HCT116 (cell line): ENCODE measurements at regions not wholly inside any gene's neighbourhood (a gene's known extent, or its start where the extent isn't known, plus 50 kb on each side); places are given as distances from the start of the nearest gene placed in this dataset.

ENCODE experiments used
- ATAC-seq: fragments of 200-7000 bp; cut with Tn5 transposase; 2 replicates; pipeline ENCODE4 v1.9.1; 2020; ENCODE audit warnings: mild to moderate bottlenecking, moderate library complexity
- BruUV-seq: library from RNA; stranded (reverse); fragments of 400-500 nt; replicated peaks from 2 replicates; lab custom pipeline; 2021; lab: Mats Ljungman, UMichigan
- CTCF ChIA-PET: fragments of 300-600 bp; sonication (Branson Sonifier 250); formaldehyde crosslinking; loops from one replicate; lab custom pipeline; 2021; ENCODE audit warnings: antibody characterized with exemption; lab: Charles Lee
- POLR2A ChIA-PET: fragments of 300-600, 350-600 bp; sonication (Branson Sonifier 250); formaldehyde crosslinking; loops from one replicate; lab custom pipeline; 2021; ENCODE audit warnings: antibody characterized with exemption; lab: Charles Lee
- RAD21 ChIA-PET, 2 experiments: fragments of 300-600 bp; sonication (Branson Sonifier 250); formaldehyde crosslinking; loops; one replicate each; lab custom pipeline; 2023; ENCODE audit warnings: low total read pairs in 2 of 2; ENCODE audit not compliant: uncharacterized antibody in 2 of 2, unreplicated experiment in 2 of 2, low non-redundant PET in 1 of 2; lab: Charles Lee
- DNase-seq: peaks from one replicate; pipeline ENCODE4 v3.0.0-alpha.2; 2010; ENCODE audit warnings: low read depth, low spot score
- H2AFZ ChIP-seq: fragments of 200-600 bp; shearing (Covaris generic), sonication (generic); 2 replicates; pipeline ENCODE4 v1.6.1; 2017; ENCODE audit warnings: low read depth, mixed run types, mixed read lengths, antibody characterized with exemption, low read length; ENCODE audit not compliant: poor library complexity, severe bottlenecking
- H3K27ac ChIP-seq: 2 replicates; pipeline ENCODE4 v1.5.1; 2012; ENCODE audit warnings: low read depth, low read length
- H3K27me3 ChIP-seq: fragments of 200-600 bp; sonication (generic); 2 replicates; pipeline ENCODE4 v1.6.1; 2016; ENCODE audit warnings: mixed run types, low read length, mixed read lengths; ENCODE audit not compliant: insufficient read depth
- H3K36me3 ChIP-seq, 2 experiments: fragments of 200-500 bp in 1 of 2; fragments of 200-600 bp in 1 of 2; sonication (Bioruptor generic) in 1 of 2; sonication (generic) in 1 of 2; 2 replicates each; pipeline versions ENCODE4 v1.5.1 to v1.6.1; 2014 to 2016; ENCODE audit warnings: low read length in 2 of 2, inconsistent platforms in 1 of 2, mixed read lengths in 1 of 2, mixed run types in 1 of 2; ENCODE audit not compliant: insufficient read depth in 2 of 2, control insufficient read depth in 1 of 2
- H3K4me1 ChIP-seq, 2 experiments: fragments of 200-600 bp in 1 of 2; sonication (generic) in 1 of 2; 2 replicates each; pipeline versions ENCODE4 v1.5.1 to v1.6.1; 2012 to 2017; ENCODE audit warnings: low read length in 2 of 2, inconsistent platforms in 1 of 2, mild to moderate bottlenecking in 1 of 2, mixed read lengths in 1 of 2, mixed run types in 1 of 2, moderate library complexity in 1 of 2; ENCODE audit not compliant: insufficient read depth in 2 of 2, control insufficient read depth in 1 of 2
- H3K4me2 ChIP-seq: fragments of 200-600 bp; sonication (generic); 2 replicates; pipeline ENCODE4 v1.6.1; 2017; ENCODE audit warnings: mixed run types, low read length, mixed read lengths
- H3K4me3 ChIP-seq, 2 experiments: fragments of 200-600 bp in 1 of 2; sonication (generic) in 1 of 2; replicated peaks in 1 of 2; 2 replicates each; pipeline ENCODE4 v1.5.1; 2011 to 2016; ENCODE audit warnings: low read length in 2 of 2, control low read depth in 1 of 2, low read depth in 1 of 2, mild to moderate bottlenecking in 1 of 2, mixed read lengths in 1 of 2, mixed run types in 1 of 2
- H3K79me2 ChIP-seq: fragments of 200-600 bp; sonication (generic); 2 replicates; pipeline ENCODE4 v1.6.1; 2017; ENCODE audit warnings: mild to moderate bottlenecking, mixed run types, low read length, moderate library complexity, mixed read lengths; ENCODE audit not compliant: insufficient read depth
- H3K9ac ChIP-seq: fragments of 200-600 bp; sonication (generic); 2 replicates; pipeline ENCODE4 v1.6.1; 2016; ENCODE audit warnings: low read length, mixed read lengths
- H3K9me2 ChIP-seq: fragments of 200-600 bp; sonication (generic), shearing (Covaris generic); 2 replicates; pipeline ENCODE4 v1.6.1; 2017; ENCODE audit warnings: mixed run types, mild to moderate bottlenecking, moderate library complexity; ENCODE audit not compliant: insufficient read depth
- H3K9me3 ChIP-seq, 2 experiments: fragments of 200-500 bp in 1 of 2; fragments of 200-600 bp in 1 of 2; sonication (Bioruptor generic) in 1 of 2; sonication (generic) in 1 of 2; 2 replicates each; pipeline ENCODE4 v1.6.1; 2014 to 2017; ENCODE audit warnings: low read length in 2 of 2, mixed read lengths in 2 of 2, inconsistent platforms in 1 of 2, low read depth in 1 of 2, mild to moderate bottlenecking in 1 of 2, mixed run types in 1 of 2, moderate library complexity in 1 of 2; ENCODE audit not compliant: control insufficient read depth in 1 of 2, insufficient read depth in 1 of 2
- H4K20me1 ChIP-seq: fragments of 200-600 bp; sonication (generic), shearing (Covaris generic); 2 replicates; pipeline ENCODE4 v1.6.1; 2017; ENCODE audit warnings: mixed run types, mild to moderate bottlenecking, moderate library complexity; ENCODE audit not compliant: insufficient read depth
- ATF3 ChIP-seq: IDR thresholded peaks from 2 replicates; pipeline ENCODE4 v1.6.1; 2012
- CBX3 ChIP-seq: IDR thresholded peaks from 2 replicates; pipeline ENCODE4 v1.6.1; 2012; ENCODE audit warnings: low read depth
- CEBPB ChIP-seq: IDR thresholded peaks from 2 replicates; pipeline ENCODE4 v1.6.1; 2012; ENCODE audit warnings: low read depth
- ELF1 ChIP-seq: IDR thresholded peaks from 2 replicates; pipeline ENCODE4 v1.6.1; 2012; ENCODE audit warnings: low read depth, borderline replicate concordance
- EZH2 ChIP-seq: fragments of 200-600 bp; sonication (generic); IDR thresholded peaks from 2 replicates; pipeline ENCODE4 v1.6.1; 2017; ENCODE audit warnings: antibody characterized with exemption, mixed run types
- EZH2phosphoT487 ChIP-seq: fragments of 200-600 bp; IDR thresholded peaks from 2 replicates; pipeline ENCODE4 v1.6.1; 2018; ENCODE audit warnings: antibody characterized with exemption, borderline replicate concordance
- FOSL1 ChIP-seq: IDR thresholded peaks from 2 replicates; pipeline ENCODE4 v1.6.1; 2012; ENCODE audit warnings: low read depth
- POLR2A ChIP-seq: IDR thresholded peaks from 2 replicates; pipeline ENCODE4 v1.7.0; 2011; ENCODE audit warnings: borderline replicate concordance; ENCODE audit not compliant: insufficient read depth, insufficient read length; ENCODE audit errors: extremely low read depth
- SIN3A ChIP-seq: IDR thresholded peaks from 2 replicates; pipeline ENCODE4 v1.6.1; 2012; ENCODE audit warnings: low read depth
- SP1 ChIP-seq: IDR thresholded peaks from 2 replicates; pipeline ENCODE4 v1.6.1; 2012; ENCODE audit warnings: low read depth
- SRF ChIP-seq: IDR thresholded peaks from 2 replicates; pipeline ENCODE4 v1.6.1; 2012; ENCODE audit warnings: low read depth
- TCF7L2 ChIP-seq: IDR thresholded peaks from 2 replicates; pipeline ENCODE4 v1.7.0; 2011; ENCODE audit warnings: borderline replicate concordance, inconsistent platforms; ENCODE audit not compliant: insufficient read depth, insufficient read length; ENCODE audit errors: extremely low read depth
- ZFX ChIP-seq: fragments of 450-650 bp; IDR thresholded peaks from 2 replicates; pipeline ENCODE4 v1.6.1; 2017
- ZNF274 ChIP-seq: fragments of 200-500 bp; sonication (Bioruptor generic); IDR thresholded peaks from 2 replicates; pipeline ENCODE4 v1.6.1; 2014; ENCODE audit warnings: mild to moderate bottlenecking, low read depth, low read length, inconsistent platforms
- intact Hi-C: fragments of 100-400 bp; cut with micrococcal nuclease; formaldehyde crosslinking; loops from 2 replicates; pipeline ENCODE4 v1.10.0; 2022
- TF ChIP-seq, protein P1 (sequence below): IDR thresholded peaks from 2 replicates; pipeline ENCODE4 v1.6.1; 2012; ENCODE audit warnings: low read depth
- TF ChIP-seq, protein P2 (sequence below): IDR thresholded peaks from 2 replicates; pipeline ENCODE4 v1.6.1; 2011; ENCODE audit warnings: mild to moderate bottlenecking, low read length, moderate library complexity; ENCODE audit not compliant: insufficient replicate concordance; ENCODE audit errors: extremely low read depth
- TF ChIP-seq, protein P3 (sequence below): IDR thresholded peaks from 2 replicates; pipeline ENCODE4 v1.6.1; 2012

DNA sequence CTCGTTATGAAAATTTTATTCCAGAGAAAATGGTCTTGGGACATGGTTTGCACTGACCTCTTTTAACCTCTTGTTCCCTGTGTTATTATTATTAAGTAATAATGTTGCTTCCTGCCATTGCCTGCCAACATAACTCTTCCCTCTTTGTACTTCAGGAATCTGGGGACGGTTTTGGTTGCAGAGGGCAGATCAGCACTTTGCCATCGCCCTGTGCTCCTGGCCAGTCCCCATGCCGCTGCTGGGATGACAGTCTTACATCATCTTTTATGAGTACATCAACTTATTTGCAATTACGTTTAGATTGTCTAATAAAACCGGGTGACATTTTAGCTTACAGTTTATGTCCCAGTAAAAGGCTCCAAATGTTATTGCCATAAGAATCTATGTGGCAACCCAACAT, 157.2 kb downstream of the CDH26 start:
- Histone ChIP-seq H3K27ac (no peak overlapping the region), H3K4me1 (no peaks in the 10 kb centered on the region), H3K9me3 (no peaks in the 10 kb centered on the region), H3K79me2 (no peaks in the 10 kb centered on the region), H2AFZ (no peak overlapping the region), H3K4me2 (no peak overlapping the region), H3K4me3 (no peak overlapping the region), H3K9me2 (no peaks in the 10 kb centered on the region), H3K9ac (no peak overlapping the region), H3K27me3 (peaks cover 34% of the 10 kb centered on the region), H3K36me3 (no peaks in the 10 kb centered on the region), H4K20me1 (no peaks in the 10 kb centered on the region)
- ChIA-PET CTCF (no interaction called here), POLR2A (no interaction called here), RAD21 (no interaction called here)
- no TSS peak for BruUV-seq
- DNase-seq, result no peak
- TF ChIP-seq, protein P1, sequence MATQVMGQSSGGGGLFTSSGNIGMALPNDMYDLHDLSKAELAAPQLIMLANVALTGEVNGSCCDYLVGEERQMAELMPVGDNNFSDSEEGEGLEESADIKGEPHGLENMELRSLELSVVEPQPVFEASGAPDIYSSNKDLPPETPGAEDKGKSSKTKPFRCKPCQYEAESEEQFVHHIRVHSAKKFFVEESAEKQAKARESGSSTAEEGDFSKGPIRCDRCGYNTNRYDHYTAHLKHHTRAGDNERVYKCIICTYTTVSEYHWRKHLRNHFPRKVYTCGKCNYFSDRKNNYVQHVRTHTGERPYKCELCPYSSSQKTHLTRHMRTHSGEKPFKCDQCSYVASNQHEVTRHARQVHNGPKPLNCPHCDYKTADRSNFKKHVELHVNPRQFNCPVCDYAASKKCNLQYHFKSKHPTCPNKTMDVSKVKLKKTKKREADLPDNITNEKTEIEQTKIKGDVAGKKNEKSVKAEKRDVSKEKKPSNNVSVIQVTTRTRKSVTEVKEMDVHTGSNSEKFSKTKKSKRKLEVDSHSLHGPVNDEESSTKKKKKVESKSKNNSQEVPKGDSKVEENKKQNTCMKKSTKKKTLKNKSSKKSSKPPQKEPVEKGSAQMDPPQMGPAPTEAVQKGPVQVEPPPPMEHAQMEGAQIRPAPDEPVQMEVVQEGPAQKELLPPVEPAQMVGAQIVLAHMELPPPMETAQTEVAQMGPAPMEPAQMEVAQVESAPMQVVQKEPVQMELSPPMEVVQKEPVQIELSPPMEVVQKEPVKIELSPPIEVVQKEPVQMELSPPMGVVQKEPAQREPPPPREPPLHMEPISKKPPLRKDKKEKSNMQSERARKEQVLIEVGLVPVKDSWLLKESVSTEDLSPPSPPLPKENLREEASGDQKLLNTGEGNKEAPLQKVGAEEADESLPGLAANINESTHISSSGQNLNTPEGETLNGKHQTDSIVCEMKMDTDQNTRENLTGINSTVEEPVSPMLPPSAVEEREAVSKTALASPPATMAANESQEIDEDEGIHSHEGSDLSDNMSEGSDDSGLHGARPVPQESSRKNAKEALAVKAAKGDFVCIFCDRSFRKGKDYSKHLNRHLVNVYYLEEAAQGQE, result no peak
- TF ChIP-seq CEBPB (no peak), EZH2 (no peak), TCF7L2 (no peak), CBX3 (no peak), ATF3 (no peak), EZH2phosphoT487 (no peak), ZNF274 (no peak), ZFX (no peak), ELF1 (no peak), SP1 (no peak), SIN3A (no peak), POLR2A (no peak), SRF (no peak), FOSL1 (no peak)
- TF ChIP-seq, protein P2, sequence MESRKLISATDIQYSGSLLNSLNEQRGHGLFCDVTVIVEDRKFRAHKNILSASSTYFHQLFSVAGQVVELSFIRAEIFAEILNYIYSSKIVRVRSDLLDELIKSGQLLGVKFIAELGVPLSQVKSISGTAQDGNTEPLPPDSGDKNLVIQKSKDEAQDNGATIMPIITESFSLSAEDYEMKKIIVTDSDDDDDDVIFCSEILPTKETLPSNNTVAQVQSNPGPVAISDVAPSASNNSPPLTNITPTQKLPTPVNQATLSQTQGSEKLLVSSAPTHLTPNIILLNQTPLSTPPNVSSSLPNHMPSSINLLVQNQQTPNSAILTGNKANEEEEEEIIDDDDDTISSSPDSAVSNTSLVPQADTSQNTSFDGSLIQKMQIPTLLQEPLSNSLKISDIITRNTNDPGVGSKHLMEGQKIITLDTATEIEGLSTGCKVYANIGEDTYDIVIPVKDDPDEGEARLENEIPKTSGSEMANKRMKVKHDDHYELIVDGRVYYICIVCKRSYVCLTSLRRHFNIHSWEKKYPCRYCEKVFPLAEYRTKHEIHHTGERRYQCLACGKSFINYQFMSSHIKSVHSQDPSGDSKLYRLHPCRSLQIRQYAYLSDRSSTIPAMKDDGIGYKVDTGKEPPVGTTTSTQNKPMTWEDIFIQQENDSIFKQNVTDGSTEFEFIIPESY, result no peak
- TF ChIP-seq, protein P3, sequence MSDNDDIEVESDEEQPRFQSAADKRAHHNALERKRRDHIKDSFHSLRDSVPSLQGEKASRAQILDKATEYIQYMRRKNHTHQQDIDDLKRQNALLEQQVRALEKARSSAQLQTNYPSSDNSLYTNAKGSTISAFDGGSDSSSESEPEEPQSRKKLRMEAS, result no peak
- intact Hi-C loops, result no loop called here
- ATAC-seq, result no peak
